ENCODE measurements at regions not wholly inside any gene's neighbourhood (a gene's known extent, or its start where the extent isn't known, plus 50 kb on each side); places are given as distances from the start of the nearest gene placed in this dataset.

GRCh38 chr20:63098195-63098810, 91.5 kb upstream of the BHLHE23 start:
- Histone ChIP-seq H3K36me3 (ENCODE audit: control insufficient read depth, insufficient read depth, low read length) (no peaks in the 10 kb centered on the region), H3K9ac (ENCODE audit: extremely low read depth, low read length, poor library complexity, severe bottlenecking) (no peak overlapping the region), H3K9me3 (ENCODE audit: control insufficient read depth, low read length) (no peaks in the 10 kb centered on the region), H3K27ac (ENCODE audit: low read depth, low read length) (no peak overlapping the region), H3K4me1 (ENCODE audit: control insufficient read depth, insufficient read depth, low read length) (peaks cover 3% of the 10 kb centered on the region), H3K27me3 (ENCODE audit: control insufficient read depth, insufficient read depth, low read length, poor library complexity, severe bottlenecking) (peaks cover 52% of the 10 kb centered on the region), H3K4me3 (ENCODE audit: low read length) (no peak overlapping the region)
- peaks cover 30% of the 10 kb centered on the region for H3K27me3 Mint-ChIP-seq (ENCODE audit: insufficient read depth)
- H3K4me1 Mint-ChIP-seq = no peaks in the 10 kb centered on the region
- H3K36me3 Mint-ChIP-seq (ENCODE audit: low read depth) = no peaks in the 10 kb centered on the region
- peaks cover 1% of the 10 kb centered on the region for H3K9me3 Mint-ChIP-seq
- 82 to 87% methylated on average over 5 to 6 of the region's 6 CpGs for WGBS, 2 experiments (ENCODE audit: insufficient coverage in 1 of 2, insufficient read length in 1 of 2)
- no peak overlapping the region for H3K4me3 Mint-ChIP-seq
- no peak for TF ChIP-seq CTCF (conservative IDR thresholded peaks at IDR 0.05)
- no peak overlapping the region for H3K27ac Mint-ChIP-seq
- peak; percentile 18 for DNase-seq

DNA sequence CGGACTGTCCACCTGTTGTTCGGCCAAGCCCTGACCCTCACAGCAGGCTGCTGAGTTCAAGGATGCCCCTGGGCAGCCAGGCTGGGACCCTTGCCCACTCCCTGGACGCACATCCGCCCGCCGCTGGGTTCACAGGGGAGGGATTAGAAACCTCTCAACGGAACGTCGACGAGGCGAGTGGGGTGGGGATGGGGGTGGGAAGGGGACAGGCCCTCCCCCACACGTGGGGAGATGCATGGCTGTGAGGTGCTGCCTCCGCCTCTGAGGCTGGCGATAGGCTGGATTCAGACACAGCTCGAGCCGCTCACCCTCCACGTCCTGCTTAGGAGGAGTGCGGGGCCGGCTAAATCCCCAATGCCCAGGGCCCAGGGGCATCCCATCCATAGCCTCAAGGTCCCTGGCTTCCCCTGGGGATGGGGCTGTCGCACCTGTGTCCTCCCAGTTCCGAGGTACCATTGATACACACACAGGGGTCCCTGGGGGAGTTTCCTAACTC, 90.6 kb upstream of the BHLHE23 start:
- H3K4me3 ChIP-seq (ENCODE audit: low read length) = no peak overlapping the region
- H3K27ac Mint-ChIP-seq = no peak overlapping the region
- peaks cover 3% of the 10 kb centered on the region for H3K4me1 ChIP-seq (ENCODE audit: control insufficient read depth, insufficient read depth, low read length)
- no peaks in the 10 kb centered on the region for H3K36me3 Mint-ChIP-seq (ENCODE audit: low read depth)
- no peaks in the 10 kb centered on the region for H3K4me1 Mint-ChIP-seq
- H3K9me3 Mint-ChIP-seq = peaks cover 1% of the 10 kb centered on the region
- no peak overlapping the region for H3K27ac ChIP-seq (ENCODE audit: low read depth, low read length)
- no peak overlapping the region for H3K9ac ChIP-seq (ENCODE audit: extremely low read depth, low read length, poor library complexity, severe bottlenecking)
- H3K27me3 ChIP-seq (ENCODE audit: control insufficient read depth, insufficient read depth, low read length, poor library complexity, severe bottlenecking) = peaks cover 43% of the 10 kb centered on the region
- peaks cover 26% of the 10 kb centered on the region for H3K27me3 Mint-ChIP-seq (ENCODE audit: insufficient read depth)
- DNase-seq = no peak
- TF ChIP-seq CTCF (conservative IDR thresholded peaks at IDR 0.05) = no peak
- 81 to 87% methylated on average over 11 to 21 of the region's 21 CpGs for WGBS, 2 experiments (ENCODE audit: insufficient coverage in 1 of 2, insufficient read length in 1 of 2)
- H3K9me3 ChIP-seq (ENCODE audit: control insufficient read depth, low read length) = no peaks in the 10 kb centered on the region
- H3K4me3 Mint-ChIP-seq = no peak overlapping the region
- no peaks in the 10 kb centered on the region for H3K36me3 ChIP-seq (ENCODE audit: control insufficient read depth, insufficient read depth, low read length)

DNA sequence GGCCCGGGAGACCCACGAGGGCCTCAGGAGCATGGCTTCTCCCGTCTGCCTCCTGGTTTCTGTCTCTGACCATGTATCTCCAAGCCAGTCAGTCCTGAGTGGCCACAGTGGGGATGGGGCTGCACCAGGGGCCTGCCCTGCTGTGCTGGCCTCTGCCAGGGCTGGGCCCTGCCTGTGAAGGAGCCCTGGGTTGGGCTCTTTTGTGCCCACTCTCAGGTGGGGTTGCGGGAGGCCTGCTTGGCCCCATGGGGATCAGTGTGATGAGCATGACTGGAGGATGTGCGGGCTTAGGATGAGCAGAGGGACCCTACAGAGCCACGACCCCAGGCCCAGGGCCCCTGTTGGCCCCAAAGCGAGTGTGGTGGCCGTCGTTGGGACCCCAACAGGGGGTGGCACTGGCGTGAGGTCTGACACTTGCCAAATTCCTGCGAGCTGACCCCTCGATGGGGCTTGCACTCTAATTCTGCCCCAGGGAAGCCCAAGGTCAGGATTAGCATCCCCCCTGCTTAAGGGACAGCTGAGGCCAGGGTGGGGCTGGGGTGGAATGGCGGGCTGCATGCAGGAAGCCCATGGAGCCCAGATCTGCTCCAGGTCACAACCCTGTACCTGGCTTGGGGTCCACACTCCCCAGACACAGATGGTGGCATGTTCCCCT, 90.0 kb upstream of the BHLHE23 start:
- no peak for TF ChIP-seq CTCF (conservative IDR thresholded peaks at IDR 0.05)
- H3K36me3 ChIP-seq (ENCODE audit: control insufficient read depth, insufficient read depth, low read length) = no peaks in the 10 kb centered on the region
- peaks cover 37% of the 10 kb centered on the region for H3K27me3 ChIP-seq (ENCODE audit: control insufficient read depth, insufficient read depth, low read length, poor library complexity, severe bottlenecking)

More for the DNA sequence above, 90.0 kb upstream of the BHLHE23 start:
- peak; percentile 22 for DNase-seq
- Mint-ChIP-seq H3K9me3 (no peaks in the 10 kb centered on the region), H3K27ac (no peak overlapping the region), H3K4me1 (no peaks in the 10 kb centered on the region), H3K27me3 (ENCODE audit: insufficient read depth) (peaks cover 21% of the 10 kb centered on the region), H3K36me3 (ENCODE audit: low read depth) (no peaks in the 10 kb centered on the region), H3K4me3 (no peak overlapping the region)
- Histone ChIP-seq H3K4me1 (ENCODE audit: control insufficient read depth, insufficient read depth, low read length) (no peaks in the 10 kb centered on the region), H3K4me3 (ENCODE audit: low read length) (no peak overlapping the region), H3K27ac (ENCODE audit: low read depth, low read length) (no peak overlapping the region), H3K9me3 (ENCODE audit: control insufficient read depth, low read length) (no peaks in the 10 kb centered on the region), H3K9ac (ENCODE audit: extremely low read depth, low read length, poor library complexity, severe bottlenecking) (no peak overlapping the region)
- 88 to 90% methylated on average over 13 of the region's 13 CpGs for whole genome bisulfite sequencing, 2 experiments (ENCODE audit: insufficient coverage in 1 of 2, insufficient read length in 1 of 2)
